Renal cortical epithelial cell (primary cell): ENCODE measurements at regions not wholly inside any gene's neighbourhood (a gene's known extent, or its start where the extent isn't known, plus 50 kb on each side); places are given as distances from the start of the nearest gene placed in this dataset.
"Not testable (repeated sequence)": the region's sequence is repeated elsewhere in the genome, so short reads cannot be mapped to it uniquely, and the experiment has no call there.

Experiments used
- DNase-seq: peaks from one replicate; pipeline ENCODE4 v3.0.0-alpha.2; 2011; ENCODE audit warnings: low read depth

GRCh38 chr4:66606215-66606614 is 935.9 kb upstream of the EPHA5 start:
- no peak for DNase-seq

GRCh38 chr4:66604192-66604591 is 933.9 kb upstream of the EPHA5 start:
- DNase-seq, result no peak

GRCh38 chr4:66602622-66603021 is 932.3 kb upstream of the EPHA5 start:
- DNase-seq, result no peak

- peak; percentile 34 for DNase-seq
These were observed 921.7 kb upstream of the EPHA5 start for GRCh38 chr4:66591968-66592367.

- DNase-seq, result no peak
These were observed 920.4 kb upstream of the EPHA5 start for GRCh38 chr4:66590488-66591215.

- DNase-seq, result no peak
These were observed 918.9 kb upstream of the EPHA5 start for GRCh38 chr4:66589183-66589582.

GRCh38 chr4:66585767-66586166 is 915.5 kb upstream of the EPHA5 start:
- DNase-seq, result no peak

GRCh38 chr4:66577922-66578321 is 907.6 kb upstream of the EPHA5 start:
- DNase-seq, result peak; percentile 72

GRCh38 chr4:66575008-66575696 is 904.9 kb upstream of the EPHA5 start:
- peak; percentile 98 for DNase-seq

- DNase-seq, result peak; percentile 22
These were observed 904.1 kb upstream of the EPHA5 start for GRCh38 chr4:66574145-66574978.

GRCh38 chr4:66572949-66573348 is 902.7 kb upstream of the EPHA5 start:
- DNase-seq, result peak; percentile 97

GRCh38 chr4:66571145-66571695 is 900.9 kb upstream of the EPHA5 start:
- DNase-seq, result no peak

- no peak for DNase-seq
These were observed 898.9 kb upstream of the EPHA5 start for GRCh38 chr4:66569228-66569627.

GRCh38 chr4:66568431-66568830 is 898.1 kb upstream of the EPHA5 start:
- DNase-seq, result no peak

- no peak for DNase-seq
These were observed 897.7 kb upstream of the EPHA5 start for GRCh38 chr4:66568001-66568400.

GRCh38 chr4:66567551-66567950 is 897.3 kb upstream of the EPHA5 start:
- DNase-seq, result no peak

GRCh38 chr4:66565801-66566200 is 895.5 kb upstream of the EPHA5 start:
- no peak for DNase-seq

GRCh38 chr4:66564901-66565651 is 894.8 kb upstream of the EPHA5 start:
- DNase-seq, result peak; percentile 65

- DNase-seq, result peak; percentile 40
These were observed 892.1 kb upstream of the EPHA5 start for GRCh38 chr4:66562276-66562806.

- DNase-seq, result not testable (repeated sequence)
These were observed 891.3 kb upstream of the EPHA5 start for GRCh38 chr4:66561465-66562053.

- peak; percentile 47 for DNase-seq
These were observed 888.4 kb upstream of the EPHA5 start for GRCh38 chr4:66558651-66559050.
